ENCODE measurements at regions not wholly inside any gene's neighbourhood (a gene's known extent, or its start where the extent isn't known, plus 50 kb on each side); places are given as distances from the start of the nearest gene placed in this dataset.

GRCh38 chr2:176614930-176615329 lies 345.7 kb downstream of the MTX2 start (continued):
- TF ChIP-seq CENPBD1 (CRISPR knock-in tag; IDR thresholded peaks at IDR 0.05; ENCODE audit: borderline replicate concordance, low read depth) (no peak), ZSCAN31 (CRISPR knock-in tag; IDR thresholded peaks at IDR 0.05; ENCODE audit: low read depth) (no peak), TBL1XR1 (IDR thresholded peaks at IDR 0.05; ENCODE audit: borderline replicate concordance, low read length, partially characterized antibody) (no peak), THRA (CRISPR knock-in tag; IDR thresholded peaks at IDR 0.05; ENCODE audit: borderline replicate concordance) (no peak), GABPA (IDR thresholded peaks at IDR 0.05; ENCODE audit: low read depth, low read length) (no peak), GABPA (CRISPR knock-in tag; IDR thresholded peaks at IDR 0.05; ENCODE audit: low read depth) (no peak)

- H3K9me3 ChIP-seq (ENCODE audit: low read length) = no peaks in the 10 kb centered on the region
- no peak overlapping the region for H3K4me3 ChIP-seq (replicated peaks in 1 of 3; ENCODE audit: insufficient read depth in 1 of 3, low read depth in 2 of 3, low read length in 3 of 3)
- POLR2A ChIA-PET = no interaction called here
- no peaks in the 10 kb centered on the region for H3K79me2 ChIP-seq (ENCODE audit: insufficient read depth, low read length)
- no peak overlapping the region for H3K9ac ChIP-seq (ENCODE audit: insufficient read depth, low read depth, low read length)
- CTCF ChIA-PET (ENCODE audit: low intra/inter-chr PET ratio, low total read pairs) = no interaction called here
- H3K4me2 ChIP-seq (ENCODE audit: low read depth, low read length) = no peak overlapping the region
- 42% methylated on average over 6 of the region's 6 CpGs for WGBS (ENCODE audit: low lambda C conversion rate)
- no TSS peak for BruUV-seq (replicated peaks)
- no peaks in the 10 kb centered on the region for H3K4me1 ChIP-seq (ENCODE audit: insufficient read depth, low read length)
- no peaks in the 10 kb centered on the region; a peak in 1 of 5 replicates for H3K27me3 ChIP-seq (ENCODE audit: control insufficient read depth in 1 of 2, insufficient read depth in 2 of 2, low read length in 2 of 2)
- no peak overlapping the region for H3K27ac ChIP-seq (ENCODE audit: extremely low read length, insufficient read depth, low read length)
- DNase-seq (ENCODE audit: low spot score) (no peak), FAIRE-seq (no peak), ATAC-seq (no peak)
- H4K20me1 ChIP-seq (ENCODE audit: insufficient read depth, low read length) = no peaks in the 10 kb centered on the region
- H3K36me3 ChIP-seq (replicated peaks in 1 of 2; ENCODE audit: control insufficient read depth in 1 of 2, insufficient read depth in 2 of 2, low read length in 2 of 2) = no peaks in the 10 kb centered on the region
- in situ Hi-C loops (cut with HindIII; ENCODE audit: extremely low pct_ligation_motif_present, low pct_unique_long_range_greater_than_20kb) (no loop called here), intact Hi-C loops (cut with micrococcal nuclease; ENCODE audit: unreplicated experiment) (no loop called here)
- H2AFZ ChIP-seq (ENCODE audit: low read length) = no peak overlapping the region
- no peak for TF ChIP-seq ETV6 (CRISPR knock-in tag; conservative IDR thresholded peaks at IDR 0.05)
- no peak for TF ChIP-seq SRY (CRISPR knock-in tag; IDR thresholded peaks at IDR 0.05)
- TF ChIP-seq KDM1A (CRISPR knock-in tag; IDR thresholded peaks at IDR 0.05) = no peak
These were observed 350.3 kb downstream of the MTX2 start for GRCh38 chr2:176619504-176619903.

Measured in HepG2 (cell line).